SKM-1 treated with dmso at 0.1 percent for 144 hours (cell line): ENCODE measurements at regions not wholly inside any gene's neighbourhood (a gene's known extent, or its start where the extent isn't known, plus 50 kb on each side); places are given as distances from the start of the nearest gene placed in this dataset.
"Not testable (repeated sequence)": the region's sequence is repeated elsewhere in the genome, so short reads cannot be mapped to it uniquely, and the experiment has no call there.

Experiments used
- DNase-seq: peaks from one replicate; lab custom pipeline; 2025; ENCODE audit not compliant: unreplicated experiment; lab: John Stamatoyannopoulos, UW

- no peak for DNase-seq
These were observed 92.6 kb downstream of the KIF26A start for GRCh38 chr14:104230946-104231345.

DNA sequence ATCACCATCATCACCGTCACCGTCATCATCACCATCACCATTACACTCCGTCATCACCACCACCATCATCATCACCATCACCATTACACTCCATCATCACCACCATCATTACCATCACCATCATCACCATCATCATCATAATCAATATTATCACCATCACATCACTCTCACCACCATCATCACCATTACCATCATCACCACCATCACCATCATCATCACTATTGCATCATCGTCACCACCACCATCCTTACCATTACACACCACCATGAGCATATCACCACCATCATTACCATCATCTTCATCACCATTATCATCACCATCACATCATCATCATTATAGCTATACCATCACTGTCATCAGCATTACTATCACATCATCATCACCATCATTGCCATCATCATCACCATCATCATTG is 93.7 kb downstream of the KIF26A start:
- no peak for DNase-seq

DNA sequence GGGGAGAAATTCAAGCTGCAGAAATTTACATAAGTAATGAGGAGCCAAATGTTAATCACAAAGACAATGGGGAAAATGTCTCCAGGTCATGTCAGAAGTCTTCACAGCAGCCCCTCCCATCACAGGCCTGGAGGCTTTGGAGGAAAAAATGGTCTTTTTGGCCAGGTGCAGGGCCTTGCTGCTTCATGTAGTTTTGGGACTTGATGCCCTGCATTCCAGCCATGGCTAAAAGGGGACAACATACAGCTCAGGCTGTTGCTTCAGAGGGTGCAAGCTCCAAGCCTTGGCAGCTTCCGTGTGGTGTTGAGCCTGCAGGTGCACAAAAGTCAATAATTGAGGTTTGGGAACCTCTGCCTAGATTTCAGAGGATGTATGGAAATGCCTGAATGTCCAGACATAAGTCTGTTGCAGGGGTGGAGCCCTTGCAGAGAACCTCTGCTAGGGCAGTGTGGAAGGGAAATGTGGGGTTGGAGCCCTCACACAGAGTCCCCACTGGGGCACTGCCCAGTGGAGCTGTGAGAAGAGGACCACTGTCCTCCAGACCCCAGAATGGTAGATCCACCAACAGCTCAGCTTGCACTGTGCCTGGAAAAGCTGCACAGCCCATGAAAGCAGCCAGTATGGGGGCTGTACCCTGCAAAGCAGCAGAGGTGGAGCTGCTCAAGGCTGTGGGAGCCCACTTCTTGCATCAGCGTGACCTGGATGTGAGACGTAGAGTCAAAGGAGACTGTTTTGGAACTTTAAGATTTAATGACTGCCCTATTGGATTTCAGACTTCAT is 95.8 kb downstream of the KIF26A start:
- DNase-seq: not testable (repeated sequence)

- DNase-seq: no peak
These were observed 97.3 kb downstream of the KIF26A start for GRCh38 chr14:104235686-104236085.

- DNase-seq: no peak
These were observed 99.5 kb downstream of the KIF26A start for GRCh38 chr14:104237651-104238423.

GRCh38 chr14:104238424-104239184 is 100.2 kb downstream of the KIF26A start:
- no peak for DNase-seq

GRCh38 chr14:104239185-104239775 is 100.9 kb downstream of the KIF26A start:
- DNase-seq: no peak

DNA sequence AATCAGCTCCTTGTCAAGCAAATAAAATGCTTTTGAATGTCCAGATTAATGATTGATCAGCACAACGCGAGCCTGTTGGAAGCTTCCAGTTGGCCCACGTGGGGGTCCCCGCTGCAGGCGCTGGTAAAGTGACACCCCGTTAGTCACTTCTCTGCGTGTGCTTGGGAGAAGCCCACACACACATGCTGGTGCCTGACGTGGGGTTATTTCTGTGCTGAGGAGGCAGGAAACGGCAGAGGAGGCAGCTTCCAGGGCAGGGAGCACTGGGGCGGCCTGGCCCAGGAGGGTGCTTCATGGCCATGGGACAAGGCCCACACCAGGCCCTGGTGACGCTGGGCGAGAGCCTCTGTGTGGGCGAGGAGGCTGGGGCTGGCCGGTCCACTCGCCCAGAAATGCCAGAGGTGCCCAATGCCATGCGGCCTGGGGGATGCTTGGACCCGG is 101.5 kb downstream of the KIF26A start:
- DNase-seq: no peak

GRCh38 chr14:104240434-104241157 is 102.2 kb downstream of the KIF26A start:
- no peak for DNase-seq

DNA sequence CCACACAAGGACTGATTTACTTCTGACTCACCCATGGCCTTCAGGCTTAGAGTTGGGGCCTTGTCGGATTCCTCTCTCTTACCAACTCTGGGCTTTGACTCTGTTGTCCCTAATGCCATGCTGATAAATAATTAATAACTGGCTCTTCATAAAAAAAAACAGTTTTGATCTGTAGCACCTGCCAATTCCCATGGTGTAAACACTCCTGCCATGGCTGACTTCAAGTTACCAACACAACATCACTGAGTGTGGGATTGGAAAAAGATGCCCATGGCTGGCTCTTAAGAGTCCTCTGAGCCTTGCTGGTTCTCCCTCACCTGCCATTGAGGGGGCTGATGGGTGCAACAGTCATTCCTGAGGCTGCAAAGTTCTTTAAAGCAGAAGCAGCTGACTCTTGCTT is 104.8 kb downstream of the KIF26A start:
- DNase-seq: no peak

DNA sequence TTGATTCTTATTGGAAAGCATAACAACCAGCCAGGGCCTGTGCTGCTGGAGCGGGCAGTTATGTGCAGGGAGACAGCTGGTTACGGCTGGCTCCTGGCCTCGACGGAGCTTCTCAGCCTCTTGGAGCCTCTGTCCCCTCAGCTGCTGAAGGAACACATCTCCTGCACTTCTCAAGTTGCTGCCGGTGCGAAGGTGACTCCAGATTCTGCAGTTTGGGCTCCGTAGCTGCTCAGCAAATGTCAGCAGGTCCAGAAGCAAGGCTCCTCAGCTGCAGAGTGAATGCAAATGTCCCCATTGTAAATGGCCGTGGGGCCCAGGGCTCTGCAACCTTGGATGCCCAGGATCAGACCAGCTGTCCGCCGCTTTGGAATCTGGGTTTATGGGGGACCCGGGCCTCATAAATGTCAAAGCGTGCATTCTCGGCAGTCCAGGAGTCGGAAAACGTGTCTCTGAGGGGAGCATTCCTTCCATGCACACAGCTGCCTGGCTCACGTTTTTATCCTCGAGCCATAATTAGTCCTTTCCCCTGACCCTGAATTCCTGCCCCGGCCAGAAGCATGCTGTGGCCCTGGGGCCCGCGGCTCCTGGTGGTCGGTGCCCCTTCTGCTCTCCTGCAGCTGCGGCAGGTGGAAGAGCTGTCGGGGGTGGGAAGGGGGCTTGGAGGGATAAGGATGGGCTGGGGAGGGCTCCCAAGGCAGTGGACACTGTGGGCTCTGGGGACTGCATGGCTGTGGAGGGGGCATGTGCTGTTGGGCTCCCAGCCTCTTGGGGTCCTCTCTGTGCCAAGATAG is 106.0 kb downstream of the KIF26A start:
- DNase-seq: no peak

GRCh38 chr14:104245075-104245474 is 106.7 kb downstream of the KIF26A start:
- DNase-seq: no peak

- DNase-seq: no peak
These were observed 107.3 kb downstream of the KIF26A start for GRCh38 chr14:104245723-104246122.

DNA sequence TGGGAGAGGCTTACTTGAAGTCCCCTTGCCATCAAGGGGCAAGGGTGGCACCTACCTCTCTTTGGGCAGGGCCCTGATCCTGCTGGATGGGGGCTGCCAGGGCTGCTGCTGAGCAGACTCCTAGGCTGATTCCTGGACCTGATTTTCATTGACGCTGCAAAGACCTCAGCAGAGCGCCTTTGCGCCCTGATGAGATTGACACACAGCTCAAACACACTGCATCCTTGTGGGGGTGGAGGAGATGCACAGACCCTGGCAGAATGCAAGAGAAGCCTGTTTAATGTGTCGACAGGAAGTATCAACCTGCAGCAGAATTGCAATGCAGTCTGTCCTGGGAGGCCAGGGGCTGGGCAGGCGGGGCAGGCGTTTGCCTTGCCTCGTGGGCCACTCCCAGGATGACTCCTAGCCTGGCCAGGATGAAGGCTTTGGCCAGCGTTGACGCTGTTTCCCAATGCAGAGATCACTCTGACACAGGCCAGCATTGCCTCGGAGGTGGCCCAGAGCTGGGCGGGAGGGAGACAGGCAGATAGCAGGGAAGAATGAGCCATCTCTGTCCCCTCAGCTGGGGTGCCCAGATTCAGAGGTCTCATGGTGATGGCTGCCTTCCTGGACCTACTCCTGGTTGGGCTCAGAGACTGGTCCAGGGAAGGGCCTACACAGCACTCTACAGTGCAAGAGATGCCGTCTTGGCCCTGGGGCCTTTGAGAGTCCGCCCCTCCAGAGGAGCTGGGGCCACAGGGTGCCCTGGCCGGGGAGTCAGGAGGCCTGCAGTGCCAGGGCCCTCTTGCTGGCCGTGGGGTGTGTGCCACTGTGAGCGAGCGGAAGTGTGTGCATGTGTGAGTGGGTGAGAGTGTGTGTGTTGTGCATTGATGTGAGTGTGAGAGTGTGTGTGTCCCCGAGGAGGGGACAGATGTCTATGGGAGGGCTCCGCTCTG is 108.3 kb downstream of the KIF26A start:
- no peak for DNase-seq

GRCh38 chr14:104247336-104248202 is 109.2 kb downstream of the KIF26A start:
- no peak for DNase-seq

DNA sequence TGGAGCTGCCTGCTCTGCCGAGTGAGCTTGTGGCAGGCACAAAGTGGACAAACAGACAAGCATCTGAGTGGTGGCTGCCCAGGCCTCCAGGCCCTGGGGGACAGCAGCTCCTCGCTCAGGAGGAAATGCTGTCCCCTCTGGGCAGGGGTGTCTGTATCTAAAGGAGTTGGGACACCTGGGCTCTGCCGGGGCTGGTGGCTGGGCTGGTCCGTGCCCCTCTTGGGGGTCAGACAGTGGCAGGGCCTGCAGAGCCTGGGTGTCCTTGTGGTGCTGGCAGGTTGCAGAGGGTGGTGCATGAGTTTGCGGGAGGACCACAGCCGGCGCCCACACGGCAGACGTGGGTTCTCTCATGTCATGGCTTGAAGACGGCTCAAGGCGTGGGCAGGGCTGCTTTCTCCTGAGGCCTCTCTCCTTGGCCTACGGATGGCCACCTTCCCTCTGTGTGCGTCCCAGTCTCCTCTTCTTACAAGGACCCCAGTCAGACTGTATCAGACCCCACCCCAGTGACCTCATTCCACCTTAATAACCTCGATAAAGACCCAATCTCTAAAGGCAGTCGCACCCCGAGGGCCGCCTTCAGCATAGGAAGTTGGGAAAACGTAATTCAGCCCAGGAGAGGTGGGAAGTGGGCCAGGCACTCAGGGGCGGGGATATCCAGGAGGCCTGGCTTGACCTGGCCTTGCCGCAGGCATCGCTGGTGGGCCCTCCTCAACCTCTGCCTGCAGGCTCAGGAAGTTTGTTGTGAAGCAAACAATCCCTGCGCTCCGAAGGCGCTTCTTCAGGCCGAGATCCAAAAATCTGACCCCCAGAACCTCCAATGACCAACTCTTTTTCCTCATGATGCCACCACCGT is 110.0 kb downstream of the KIF26A start:
- no peak for DNase-seq

DNA sequence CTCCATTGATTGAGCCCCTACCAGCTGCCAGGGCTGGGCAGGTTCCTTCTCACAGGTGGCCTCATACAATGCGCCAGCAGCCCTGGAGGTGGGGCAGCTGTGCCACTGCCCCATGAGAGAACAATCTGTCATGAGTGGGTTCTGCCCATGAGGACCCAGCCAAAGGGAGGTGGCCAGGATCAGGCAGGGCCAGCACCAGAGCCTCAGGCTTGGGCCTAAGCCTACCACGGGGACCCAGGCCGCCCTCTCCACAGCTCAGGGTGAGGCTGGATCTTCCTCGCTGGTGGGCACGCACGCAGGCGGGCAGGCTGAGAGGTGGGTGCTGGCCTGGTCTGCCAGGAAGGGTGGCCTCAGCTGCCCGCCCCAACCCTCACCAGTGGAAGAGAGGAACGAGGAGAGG is 110.7 kb downstream of the KIF26A start:
- DNase-seq: no peak
